OCI-LY3 (cell line): ENCODE measurements at regions not wholly inside any gene's neighbourhood (a gene's known extent, or its start where the extent isn't known, plus 50 kb on each side); places are given as distances from the start of the nearest gene placed in this dataset.

Source experiments
- CTCF ChIP-seq: fragments of 200-600, 300-600 bp; sonication (generic); IDR thresholded peaks from 2 replicates; pipeline ENCODE4 v1.5.1; 2014; ENCODE audit warnings: antibody characterized with exemption, low read length, low read depth
- EZH2phosphoT487 ChIP-seq: fragments of 200-600 bp; shearing (Covaris generic); IDR thresholded peaks from 2 replicates; pipeline ENCODE4 v1.6.1; 2018; ENCODE audit warnings: antibody characterized with exemption, mixed run types, low read depth

GRCh38 chr5:24388448-24388847 lies 256.3 kb downstream of the CDH10 start:
- TF ChIP-seq CTCF (no peak), EZH2phosphoT487 (no peak)
